NCI-H510A treated with DMSO at 0.1 percent for 48 hours (cell line): ENCODE measurements at regions not wholly inside any gene's neighbourhood (a gene's known extent, or its start where the extent isn't known, plus 50 kb on each side); places are given as distances from the start of the nearest gene placed in this dataset.

Experiments used
- DNase-seq: peaks from one replicate; lab custom pipeline; 2025; lab: John Stamatoyannopoulos, UW

- DNase-seq: no peak
Measured at GRCh38 chr2:153005071-153005730, 286.8 kb downstream of the ARL6IP6 start.

GRCh38 chr2:153004627-153005026, 286.2 kb downstream of the ARL6IP6 start:
- DNase-seq: no peak

- no peak for DNase-seq
Measured at GRCh38 chr2:152974146-152974545, 255.7 kb downstream of the ARL6IP6 start.

- no peak for DNase-seq
Measured at GRCh38 chr2:152971685-152972084, 253.3 kb downstream of the ARL6IP6 start.

- DNase-seq: no peak
Measured at GRCh38 chr2:152962446-152962845, 244.0 kb downstream of the ARL6IP6 start.

- DNase-seq: no peak
Measured at GRCh38 chr2:152961351-152961750, 242.9 kb downstream of the ARL6IP6 start.

- DNase-seq: no peak
Measured at GRCh38 chr2:152950126-152950525, 231.7 kb downstream of the ARL6IP6 start.

- no peak for DNase-seq
Measured at GRCh38 chr2:152944099-152944498, 225.7 kb downstream of the ARL6IP6 start.

- DNase-seq: no peak
Measured at GRCh38 chr2:152942940-152943440, 224.6 kb downstream of the ARL6IP6 start.

- no peak for DNase-seq
Measured at GRCh38 chr2:152930501-152930900, 212.1 kb downstream of the ARL6IP6 start.

GRCh38 chr2:152929628-152930027, 211.2 kb downstream of the ARL6IP6 start:
- no peak for DNase-seq

GRCh38 chr2:152925547-152926448, 207.4 kb downstream of the ARL6IP6 start:
- DNase-seq: peak; percentile 21

- DNase-seq: peak; percentile 27
Measured at GRCh38 chr2:152924722-152925121, 206.3 kb downstream of the ARL6IP6 start.

GRCh38 chr2:152924219-152924618, 205.8 kb downstream of the ARL6IP6 start:
- no peak for DNase-seq

GRCh38 chr2:152920846-152921245, 202.4 kb downstream of the ARL6IP6 start:
- DNase-seq: no peak

- DNase-seq: no peak
Measured at GRCh38 chr2:152910970-152911369, 192.6 kb downstream of the ARL6IP6 start.

- no peak for DNase-seq
Measured at GRCh38 chr2:152907046-152907445, 188.6 kb downstream of the ARL6IP6 start.

GRCh38 chr2:152894051-152894450, 175.6 kb downstream of the ARL6IP6 start:
- no peak for DNase-seq

- no peak for DNase-seq
Measured at GRCh38 chr2:152890736-152891135, 172.3 kb downstream of the ARL6IP6 start.

- DNase-seq: no peak
Measured at GRCh38 chr2:152883951-152884487, 165.6 kb downstream of the ARL6IP6 start.

- DNase-seq: no peak
Measured at GRCh38 chr2:152881527-152881926, 163.1 kb downstream of the ARL6IP6 start.

- no peak for DNase-seq
Measured at GRCh38 chr2:152879275-152879674, 160.9 kb downstream of the ARL6IP6 start.
